Islet precursor cell (in vitro differentiated cells): ENCODE measurements at regions not wholly inside any gene's neighbourhood (a gene's known extent, or its start where the extent isn't known, plus 50 kb on each side); places are given as distances from the start of the nearest gene placed in this dataset.

Source experiments
- DNase-seq: peaks from one replicate; pipeline ENCODE4 v3.0.0-alpha.2; 2018

DNA sequence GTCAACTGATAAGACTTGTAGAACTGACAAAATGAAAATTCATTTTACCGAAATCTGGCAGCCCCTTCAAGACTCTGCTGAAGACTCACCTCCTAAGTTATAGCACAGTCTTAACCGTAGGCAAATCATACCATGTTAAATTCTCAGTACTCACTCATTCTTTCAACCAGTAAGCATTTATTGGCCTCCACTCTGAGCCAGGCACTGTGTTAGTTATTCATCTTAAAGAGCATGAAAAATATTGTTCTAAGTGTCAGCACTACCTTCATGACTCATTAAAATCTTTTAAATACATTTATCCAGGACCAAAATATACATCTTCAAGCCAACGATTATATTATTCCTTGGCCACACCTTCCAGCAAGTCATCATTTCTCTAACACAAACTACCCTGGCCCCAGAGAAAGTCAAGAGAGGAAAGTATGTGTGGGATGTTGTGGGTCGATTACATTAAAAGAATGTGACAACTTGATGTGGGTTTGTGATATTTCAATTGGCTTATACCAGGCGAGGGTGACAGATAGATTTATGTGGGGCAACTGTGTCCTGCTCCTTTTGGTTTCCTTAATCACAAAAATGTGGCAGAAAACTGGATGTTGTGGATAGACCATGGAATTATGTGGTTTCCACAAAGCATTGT lies 55.0 kb downstream of the TMEM30B start:
- DNase-seq = no peak

DNA sequence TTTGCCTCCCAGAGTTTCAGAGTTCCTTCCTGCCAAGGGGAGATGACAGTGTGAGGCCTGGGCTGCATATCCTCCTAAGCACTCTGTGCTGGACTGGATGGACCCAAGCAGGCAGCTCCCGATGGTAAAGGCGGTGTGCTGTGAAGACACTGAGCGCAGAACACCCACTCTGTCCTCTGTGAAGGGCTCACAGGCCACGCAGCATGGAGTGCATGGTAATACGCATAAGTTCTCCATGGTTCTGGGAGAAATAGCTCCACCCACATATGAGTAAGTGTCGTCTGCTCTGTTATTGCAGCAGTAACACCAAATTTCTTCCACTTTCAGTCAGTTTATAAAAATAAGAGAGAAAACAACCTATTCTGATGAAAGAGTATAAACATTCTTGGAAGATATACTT lies 55.8 kb downstream of the TMEM30B start:
- DNase-seq = no peak

DNA sequence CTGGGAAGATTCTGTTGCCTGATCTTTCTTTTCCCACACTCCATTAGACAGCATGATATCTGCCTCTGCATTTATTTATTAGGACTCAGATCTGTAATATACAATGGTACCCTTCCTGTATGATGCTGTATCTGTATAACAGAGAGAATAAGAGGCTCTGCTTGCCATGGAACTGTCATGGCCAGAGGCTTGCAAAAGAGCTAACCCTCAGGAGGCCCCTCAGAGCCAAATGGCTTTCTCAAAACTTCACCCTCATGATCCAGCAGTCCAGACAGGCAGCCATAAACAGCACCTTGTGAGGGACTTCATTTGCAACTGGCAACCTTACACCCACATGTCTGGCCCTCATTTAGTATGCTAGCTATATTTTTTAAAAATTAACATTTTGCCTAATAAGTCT lies 57.6 kb downstream of the TMEM30B start:
- no peak for DNase-seq

DNA sequence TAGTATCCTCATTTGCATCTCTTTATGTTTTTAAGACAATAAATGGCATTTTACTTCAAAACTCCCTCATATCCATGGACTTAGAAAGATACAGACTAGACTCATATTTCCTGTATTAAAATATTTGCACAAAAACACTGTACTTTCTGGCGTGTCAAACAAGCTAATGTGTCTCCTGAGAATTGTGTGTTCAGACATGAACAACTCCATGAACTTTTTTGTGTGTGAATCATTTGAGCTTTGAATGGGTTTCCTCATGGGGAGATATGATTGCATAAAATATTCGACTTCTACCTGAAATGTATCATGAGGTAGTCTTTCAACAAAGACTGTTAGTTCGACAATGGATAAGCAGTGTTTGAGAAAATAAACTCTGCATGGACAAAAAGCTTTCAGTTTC lies 58.8 kb downstream of the TMEM30B start:
- DNase-seq = no peak

DNA sequence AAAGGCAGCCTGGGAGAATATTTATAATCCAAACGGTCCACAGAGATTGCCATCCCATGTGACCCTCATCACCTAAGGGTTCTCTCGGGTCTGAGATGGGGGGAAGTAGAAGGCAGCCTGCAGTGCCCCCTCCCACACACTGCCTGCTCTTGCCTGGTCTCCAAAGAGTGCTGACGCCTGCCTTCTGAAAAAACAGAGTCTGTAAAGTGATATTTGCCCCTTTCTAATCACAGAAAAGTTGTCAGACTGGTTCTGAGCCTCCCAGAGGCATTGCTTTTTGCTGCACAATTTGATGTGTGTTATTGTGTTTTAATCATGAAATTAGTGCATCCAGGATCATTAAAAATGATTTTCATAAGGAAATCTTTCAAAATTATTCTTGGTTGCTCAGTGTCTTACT lies 59.2 kb downstream of the TMEM30B start:
- no peak for DNase-seq

DNA sequence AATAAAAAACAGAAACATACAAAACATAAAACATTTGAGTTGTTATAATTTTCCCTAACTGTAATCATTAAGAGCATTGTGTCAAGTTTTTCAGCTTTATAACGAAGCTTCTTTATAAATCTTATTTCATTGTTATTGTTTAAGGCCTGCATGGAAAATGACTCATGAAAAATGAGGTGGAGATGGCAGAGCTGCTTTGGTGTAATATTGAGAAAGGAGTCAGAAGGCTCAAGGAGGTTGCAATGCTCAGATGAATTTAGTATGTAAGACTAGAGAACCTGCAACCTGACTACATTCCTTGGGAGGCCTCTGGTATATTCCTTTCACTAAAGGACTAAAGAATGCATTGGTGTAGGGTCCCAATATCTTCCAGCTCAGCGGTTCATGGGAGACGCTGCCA lies 61.5 kb downstream of the TMEM30B start:
- DNase-seq = no peak

DNA sequence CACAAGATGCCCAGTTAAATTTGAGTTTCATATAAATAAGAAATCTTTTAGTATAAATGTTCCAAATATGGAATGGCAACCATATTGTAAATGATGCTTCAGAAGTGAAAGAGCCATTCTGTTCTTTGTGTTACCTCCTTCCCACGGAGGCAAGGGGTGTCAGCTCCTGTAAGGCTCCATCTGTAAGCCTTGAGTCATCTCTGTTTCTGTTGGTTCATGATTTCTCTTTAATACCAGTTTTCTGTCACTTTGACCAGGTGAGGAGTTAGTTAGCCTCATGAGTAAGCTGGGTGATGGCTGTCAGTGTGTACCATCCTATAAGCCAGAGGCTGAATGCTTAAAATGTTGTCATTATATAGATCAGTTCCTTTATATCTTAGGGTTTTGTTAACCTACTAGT lies 61.9 kb downstream of the TMEM30B start:
- DNase-seq = no peak

DNA sequence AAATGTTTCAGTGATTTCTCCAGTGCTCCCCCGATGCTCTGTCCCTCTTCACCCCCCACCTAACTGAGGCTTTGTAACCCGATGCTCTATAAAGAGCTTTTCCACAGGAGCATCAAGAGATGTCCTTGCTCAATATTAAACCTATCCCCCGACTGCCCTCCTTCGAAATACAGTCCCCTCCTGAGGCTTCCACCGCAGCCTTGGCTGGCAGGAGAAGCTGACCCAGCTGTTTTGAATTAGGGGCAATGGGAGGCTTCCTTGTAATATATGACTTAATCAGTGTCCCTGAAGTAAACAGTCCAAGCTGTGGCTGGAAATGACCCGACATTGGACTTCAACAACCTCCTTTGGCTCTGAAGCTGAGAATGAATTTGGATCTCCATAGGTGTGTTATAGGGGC lies 62.4 kb downstream of the TMEM30B start:
- no peak for DNase-seq

DNA sequence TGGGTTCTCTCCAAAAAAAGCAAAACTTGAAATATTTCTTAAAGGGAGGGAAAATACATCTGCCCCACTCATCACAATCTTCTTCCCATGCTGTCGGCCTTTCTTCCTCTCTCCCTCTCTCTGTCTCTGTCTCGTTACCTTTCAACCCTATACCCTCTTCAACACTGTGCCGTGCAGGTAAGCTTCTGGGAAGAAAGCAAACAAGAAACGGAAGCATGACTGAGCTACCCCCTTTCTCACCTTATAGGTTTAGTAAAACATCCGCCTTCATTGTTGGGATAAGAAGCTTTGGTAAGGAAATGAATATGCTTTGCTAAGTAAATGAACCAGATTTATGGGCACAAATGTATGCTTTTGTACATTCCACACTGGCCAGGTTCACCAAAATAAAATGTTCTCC lies 63.0 kb downstream of the TMEM30B start:
- DNase-seq = no peak

DNA sequence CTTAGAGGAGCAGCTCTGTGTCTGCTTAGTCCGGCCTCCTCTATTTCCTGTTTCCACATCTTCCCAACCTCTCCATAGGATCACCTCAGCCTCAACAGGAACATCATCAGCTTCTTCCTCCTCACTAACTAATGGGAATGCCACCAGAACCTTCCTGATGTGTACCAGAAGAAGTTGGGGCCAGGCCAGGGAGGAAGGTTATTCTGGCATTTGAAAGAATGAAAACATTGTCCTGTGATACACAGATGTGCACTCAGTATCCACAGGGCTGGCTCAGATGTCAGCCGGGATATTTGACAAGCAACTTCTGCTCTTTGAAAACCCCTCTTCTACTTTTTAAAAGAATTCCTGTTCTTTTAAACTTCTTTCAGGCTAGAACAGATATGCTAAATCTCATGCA lies 63.6 kb downstream of the TMEM30B start:
- no peak for DNase-seq

DNA sequence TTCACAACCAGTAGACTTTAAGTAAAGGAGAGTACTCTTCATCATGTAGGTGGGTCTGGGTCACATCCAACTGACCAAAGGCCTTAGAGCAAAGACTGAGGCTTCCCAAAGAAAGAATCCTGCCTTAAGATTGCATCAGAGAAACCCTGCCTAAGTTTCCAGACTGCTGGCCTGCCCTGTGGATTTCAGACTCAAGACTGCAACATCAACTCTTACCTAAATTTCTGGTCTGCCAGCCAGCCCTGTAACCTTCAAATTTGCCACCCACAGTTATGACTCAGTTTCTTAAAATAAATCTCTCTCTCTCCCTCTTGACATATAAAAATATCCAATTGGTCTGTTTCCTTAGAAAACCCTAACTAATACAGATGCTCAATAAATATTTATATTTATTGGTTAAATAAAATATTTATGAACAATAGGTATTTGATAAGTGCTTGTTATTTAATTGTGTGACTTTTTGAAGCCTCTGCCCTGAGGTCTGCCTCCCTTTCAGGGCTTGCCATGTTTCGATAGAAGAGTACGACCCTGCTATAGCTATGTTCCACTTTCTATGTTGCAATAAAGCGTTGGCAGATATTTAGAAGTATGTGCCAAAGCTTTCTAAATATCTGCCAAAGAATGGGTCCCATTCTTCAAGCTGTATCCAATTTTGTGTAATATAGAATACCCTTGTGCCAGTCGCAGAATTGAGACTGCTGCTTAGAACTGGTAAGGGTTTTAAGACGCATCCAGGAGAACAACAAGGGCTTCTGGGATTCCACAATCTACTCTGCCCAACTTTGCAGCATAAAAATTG lies 65.7 kb downstream of the TMEM30B start:
- DNase-seq = no peak

DNA sequence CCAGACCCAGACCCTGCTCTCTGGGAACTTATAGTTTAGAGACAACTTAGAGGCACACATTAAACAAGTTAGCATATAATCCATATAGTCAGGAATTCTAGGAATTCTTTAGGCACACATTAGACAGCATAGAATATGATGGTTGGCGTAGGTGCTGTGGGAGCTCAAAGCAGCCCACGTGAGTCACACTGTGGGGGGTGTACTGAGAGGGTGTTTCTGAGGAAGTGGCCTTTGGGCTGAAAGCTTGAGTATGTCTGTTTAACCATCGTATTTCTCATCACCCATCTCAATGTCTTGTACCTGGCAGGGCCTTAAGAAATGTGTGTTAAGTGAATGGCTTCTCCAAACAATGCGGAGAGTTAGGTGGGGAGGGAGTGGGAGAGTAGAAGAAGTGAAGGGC lies 67.2 kb downstream of the TMEM30B start:
- DNase-seq = no peak

DNA sequence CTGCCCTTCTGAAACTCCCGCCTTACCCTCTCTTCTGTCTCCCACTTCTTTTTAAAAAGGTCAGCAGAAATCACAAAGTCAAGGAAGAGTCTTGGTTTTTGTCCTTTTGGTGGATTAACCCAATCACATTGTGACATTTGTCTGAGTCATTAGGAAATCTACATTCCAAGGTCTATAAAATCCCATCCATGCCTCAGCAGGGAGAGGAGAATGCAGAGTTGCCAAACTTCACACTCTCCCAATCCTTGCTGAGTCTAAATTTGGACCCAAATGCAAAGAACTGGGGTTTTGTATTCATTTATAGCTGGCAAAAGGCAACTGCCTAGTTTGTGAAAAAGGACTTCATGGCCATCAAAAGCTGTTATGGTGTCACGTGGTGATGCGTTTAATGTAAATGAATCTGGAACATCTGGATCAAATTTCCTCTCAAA lies 67.9 kb downstream of the TMEM30B start:
- no peak for DNase-seq

DNA sequence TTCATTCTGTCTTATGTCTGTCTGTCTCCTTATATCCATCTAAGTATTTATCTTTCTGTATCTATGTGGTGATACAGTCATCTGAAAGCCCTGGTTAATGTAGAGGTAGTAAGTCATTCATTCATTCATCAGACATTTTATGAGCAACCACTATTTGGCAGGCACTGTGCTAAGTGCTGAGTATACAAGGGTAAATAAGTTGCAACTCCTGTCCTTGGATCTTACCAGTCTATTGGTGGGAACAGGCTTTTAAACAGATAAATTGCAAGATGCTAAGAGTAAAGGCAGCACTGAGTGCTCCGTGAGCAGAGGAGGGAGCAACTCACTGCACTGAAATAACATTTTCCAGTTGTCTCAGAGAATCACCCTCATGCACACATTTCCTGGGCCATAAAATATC lies 68.6 kb downstream of the TMEM30B start:
- no peak for DNase-seq

DNA sequence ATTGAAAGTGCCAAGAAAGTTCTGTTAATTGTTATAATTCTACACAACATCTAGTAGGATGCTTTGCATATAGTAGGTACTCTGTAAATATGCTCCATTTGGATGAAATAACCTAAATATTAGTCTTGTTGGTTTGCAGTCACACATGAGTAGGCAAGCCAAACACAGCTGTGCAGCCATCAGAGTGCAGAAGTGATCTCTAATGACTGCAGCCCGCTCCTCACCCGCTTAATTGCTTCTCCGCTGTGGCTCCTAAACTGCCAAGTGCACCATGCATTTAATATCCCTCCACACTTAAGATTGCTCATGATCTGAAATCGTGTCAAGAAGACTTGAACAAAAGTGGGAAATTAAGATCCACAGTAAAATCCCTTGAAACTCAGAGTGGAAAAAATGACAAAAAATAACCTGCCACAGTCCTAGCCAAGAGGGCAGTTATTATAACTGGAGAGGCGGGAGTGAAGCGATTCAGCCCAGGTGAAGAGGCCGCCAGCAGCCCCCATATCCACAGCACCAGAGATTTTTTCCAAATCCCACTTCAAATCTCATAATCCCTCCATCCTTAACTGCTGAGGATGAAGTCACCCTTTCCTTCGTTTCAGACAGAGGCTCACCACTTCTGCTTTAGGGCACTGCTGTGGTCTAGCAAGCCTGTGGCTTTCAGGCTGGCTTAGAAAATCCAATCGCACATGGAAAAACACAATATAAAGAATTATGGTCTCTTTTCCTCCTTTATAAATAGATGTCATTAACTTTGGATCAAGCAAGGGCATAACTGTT lies 69.5 kb downstream of the TMEM30B start:
- no peak for DNase-seq

DNA sequence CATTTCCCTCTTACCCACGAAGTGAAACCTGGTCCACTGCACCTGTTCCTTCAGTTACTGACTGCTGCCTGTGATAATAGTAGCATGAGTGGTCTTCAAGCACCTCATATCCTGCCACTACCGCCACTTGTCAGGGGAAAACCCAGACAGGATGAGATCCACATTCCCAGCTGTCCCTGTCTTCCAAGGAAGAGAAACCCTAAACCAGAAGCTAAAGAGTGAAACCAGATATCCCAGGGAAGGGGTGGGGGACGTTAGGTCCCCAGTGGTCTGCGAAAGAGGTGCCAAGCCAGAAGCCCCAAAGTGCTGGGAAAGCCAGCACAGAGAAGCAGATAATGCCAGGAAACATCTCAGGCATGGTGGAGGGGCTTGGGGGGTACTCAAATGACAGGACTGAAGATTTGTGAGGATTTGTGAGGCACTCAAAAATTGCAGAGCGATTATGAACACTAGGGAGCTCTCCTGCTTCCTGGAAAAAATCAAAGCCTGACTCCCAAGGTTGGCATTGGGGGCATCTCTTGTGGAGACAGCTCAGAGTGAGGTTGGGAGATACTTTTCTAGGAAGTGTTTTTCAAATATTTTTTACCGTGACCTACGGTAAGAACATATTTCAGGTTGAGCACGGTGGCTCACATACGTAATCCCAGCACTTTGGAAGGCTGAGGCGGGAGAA lies 77.9 kb downstream of the TMEM30B start:
- no peak for DNase-seq

DNA sequence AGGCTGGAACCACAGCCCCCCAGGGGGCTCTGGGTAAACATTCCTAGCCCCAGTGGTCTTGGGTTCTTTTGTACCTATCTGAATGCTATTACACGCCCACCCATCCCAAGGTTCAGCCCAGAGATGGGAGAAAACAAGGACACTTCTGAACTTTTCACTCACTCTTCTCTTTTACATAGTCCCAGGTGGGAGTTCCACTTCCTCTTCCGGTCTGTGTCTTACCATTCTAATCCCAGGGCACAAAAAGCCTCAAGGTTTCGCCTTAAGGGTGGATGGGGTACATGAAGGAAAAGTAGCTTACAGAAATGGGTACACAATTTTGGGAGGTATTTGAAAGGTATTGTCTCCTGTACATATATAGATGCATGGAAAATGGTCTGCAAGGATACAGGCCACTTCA lies 79.0 kb downstream of the TMEM30B start:
- DNase-seq = peak; percentile 18

DNA sequence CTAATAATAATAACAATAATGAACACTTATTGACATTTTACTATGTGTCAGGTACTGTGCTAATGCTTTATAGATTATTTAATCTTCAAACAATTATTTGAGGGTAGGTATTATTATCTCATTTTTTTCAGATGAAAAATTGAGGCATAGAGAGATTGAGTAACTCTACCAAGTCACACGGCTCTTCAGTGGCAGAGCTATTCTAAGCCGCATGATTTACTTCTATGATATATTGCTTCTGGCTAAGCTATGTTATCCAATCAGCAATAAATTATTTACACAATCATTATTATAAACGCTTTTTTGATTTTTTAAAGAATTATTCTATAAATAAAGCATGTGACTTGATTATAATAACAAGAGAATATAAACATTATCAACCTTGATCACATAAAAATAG lies 80.0 kb downstream of the TMEM30B start:
- DNase-seq = no peak

DNA sequence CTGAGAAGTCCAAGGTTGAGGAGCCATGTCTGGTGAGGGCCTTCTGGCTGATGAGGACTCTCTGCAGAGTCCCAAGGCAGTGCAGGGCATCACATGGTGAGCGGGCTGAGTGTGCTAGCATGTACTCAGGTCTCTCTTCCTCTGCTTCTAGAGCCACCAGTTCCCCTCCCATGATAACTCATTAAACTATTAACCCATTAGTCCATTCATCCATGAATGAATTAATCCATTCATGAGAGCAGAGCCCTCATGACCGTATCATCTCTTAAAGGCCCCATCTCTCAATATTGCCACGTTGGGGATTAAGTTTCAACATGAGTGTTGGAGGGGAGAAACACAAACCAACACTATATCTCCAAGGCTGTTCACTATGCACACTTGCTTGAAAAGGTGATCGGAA lies 83.7 kb downstream of the TMEM30B start:
- DNase-seq = no peak

DNA sequence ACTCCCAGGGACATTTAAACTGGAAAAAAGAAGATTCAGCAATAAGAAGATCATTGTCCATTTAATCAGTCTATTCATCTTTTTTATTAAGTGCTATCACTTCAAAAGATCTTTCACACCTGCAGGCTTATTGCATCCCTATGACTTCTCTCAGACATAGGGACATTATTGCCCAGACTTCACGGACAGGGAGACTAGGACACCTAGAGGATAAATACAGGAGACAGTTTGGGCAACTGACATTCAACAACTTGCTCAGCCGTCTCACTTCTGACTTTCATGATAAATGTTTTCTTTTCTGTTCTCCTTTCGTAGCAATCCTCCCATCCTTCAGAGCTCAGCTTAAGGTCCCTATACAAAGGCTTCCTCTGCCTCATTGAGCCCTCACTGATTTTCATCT lies 84.3 kb downstream of the TMEM30B start:
- no peak for DNase-seq

DNA sequence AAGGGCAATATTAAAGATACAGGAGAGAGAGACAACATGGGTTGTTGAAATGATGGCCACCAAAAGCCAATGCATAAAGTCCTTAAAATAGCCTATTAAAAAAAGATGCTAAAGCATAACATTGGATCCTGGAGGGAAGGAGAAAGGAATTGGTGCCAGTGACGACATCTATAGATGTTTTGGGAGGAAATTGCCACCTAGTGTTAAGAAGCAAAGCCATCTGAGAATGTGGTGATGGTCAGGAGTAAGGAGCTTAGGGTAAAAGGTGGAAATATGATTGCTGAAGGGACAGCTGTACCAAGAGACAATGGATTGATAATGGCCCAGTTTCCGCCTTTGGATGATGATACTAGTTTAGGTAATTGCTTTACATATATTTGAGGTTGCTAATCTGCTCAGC lies 85.1 kb downstream of the TMEM30B start:
- no peak for DNase-seq

DNA sequence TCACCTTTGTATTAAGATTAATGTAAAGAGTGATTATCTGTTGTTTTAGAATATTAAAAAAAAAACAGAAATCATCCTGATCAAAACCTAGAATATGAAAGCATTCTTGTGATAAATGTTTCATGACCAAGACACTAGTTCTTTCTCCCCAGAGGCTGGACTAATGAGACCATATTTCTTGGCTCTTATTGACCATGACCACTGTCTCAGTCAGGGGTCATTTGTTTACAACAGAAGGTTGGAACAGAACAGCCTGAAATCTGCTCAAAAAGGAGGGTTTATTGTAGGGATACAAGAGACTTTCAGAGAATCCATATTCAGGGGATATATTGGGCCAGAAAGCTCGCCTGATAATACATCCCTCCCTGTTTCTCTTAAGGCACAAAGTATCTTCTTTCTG lies 87.7 kb downstream of the TMEM30B start:
- DNase-seq = no peak

DNA sequence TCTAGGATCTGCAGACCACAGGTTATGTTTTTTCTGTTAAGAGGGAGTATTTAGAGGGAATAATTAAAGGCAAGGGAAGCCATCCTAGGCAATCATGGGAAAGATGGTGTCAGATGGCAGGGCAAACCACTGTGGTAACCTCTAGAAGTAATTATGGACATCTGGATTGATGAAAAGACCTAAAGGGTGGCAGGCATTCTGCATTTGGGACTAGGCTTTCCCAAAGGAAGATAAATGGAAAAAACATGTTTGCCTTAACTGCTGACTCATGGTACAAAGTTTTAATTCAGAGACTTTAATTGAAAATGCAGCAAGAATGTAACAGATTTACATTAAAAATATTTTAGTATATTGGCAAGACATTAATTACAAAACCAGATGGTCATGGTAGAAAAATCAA lies 88.1 kb downstream of the TMEM30B start:
- no peak for DNase-seq

DNA sequence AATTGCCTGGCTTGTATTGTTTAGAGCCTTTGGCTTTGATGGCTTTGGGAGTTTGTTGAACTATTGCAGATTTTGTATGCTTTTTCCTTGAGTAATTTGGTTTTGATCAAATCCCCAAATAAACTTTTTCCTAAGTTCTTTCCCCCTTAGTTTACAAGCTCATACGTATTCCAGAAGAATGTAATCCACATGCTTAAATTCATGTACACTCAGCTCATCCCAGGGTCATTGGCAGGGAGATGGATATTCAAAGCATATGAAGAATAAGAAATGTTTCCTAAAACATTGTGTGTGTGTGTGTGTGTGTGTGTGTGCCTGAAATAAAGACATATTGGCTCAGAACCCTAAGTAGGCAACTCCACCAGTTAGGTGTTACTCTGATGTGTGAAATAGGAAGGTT lies 89.4 kb downstream of the TMEM30B start:
- no peak for DNase-seq
